GM21825 (cell line): ENCODE measurements at regions not wholly inside any gene's neighbourhood (a gene's known extent, or its start where the extent isn't known, plus 50 kb on each side); places are given as distances from the start of the nearest gene placed in this dataset.
"Not testable (repeated sequence)": the region's sequence is repeated elsewhere in the genome, so short reads cannot be mapped to it uniquely, and the experiment has no call there.

ENCODE experiments used
- ATAC-seq: cut with Tn5 transposase; IDR thresholded peaks from one replicate; pipeline ENCODE4 v1.9.1; 2021; ENCODE audit warnings: mild to moderate bottlenecking, moderate library complexity; ENCODE audit not compliant: unreplicated experiment

GRCh38 chr6:130603391-130603790 lies 223.8 kb upstream of the SMLR1 start:
- no peak for ATAC-seq

- no peak for ATAC-seq
Observed at GRCh38 chr6:130604841-130605399, 222.3 kb upstream of the SMLR1 start.

GRCh38 chr6:130610303-130610702 lies 216.9 kb upstream of the SMLR1 start:
- ATAC-seq = no peak

GRCh38 chr6:130611366-130611765 lies 215.8 kb upstream of the SMLR1 start:
- ATAC-seq = no peak

- no peak for ATAC-seq
Observed at GRCh38 chr6:130613176-130613575, 214.0 kb upstream of the SMLR1 start.

- no peak for ATAC-seq
Observed at GRCh38 chr6:130615816-130616215, 211.4 kb upstream of the SMLR1 start.

GRCh38 chr6:130617658-130618057 lies 209.5 kb upstream of the SMLR1 start:
- no peak for ATAC-seq

- not testable (repeated sequence) for ATAC-seq
Observed at GRCh38 chr6:130618806-130619205, 208.4 kb upstream of the SMLR1 start.

GRCh38 chr6:130620338-130620781 lies 206.8 kb upstream of the SMLR1 start:
- no peak for ATAC-seq

- ATAC-seq = no peak
Observed at GRCh38 chr6:130622142-130622541, 205.1 kb upstream of the SMLR1 start.

GRCh38 chr6:130624046-130624445 lies 203.2 kb upstream of the SMLR1 start:
- no peak for ATAC-seq

GRCh38 chr6:130625825-130626527 lies 201.2 kb upstream of the SMLR1 start:
- peak; percentile 83 for ATAC-seq

- ATAC-seq = no peak
Observed at GRCh38 chr6:130628862-130629261, 198.3 kb upstream of the SMLR1 start.

- no peak for ATAC-seq
Observed at GRCh38 chr6:130629640-130630039, 197.6 kb upstream of the SMLR1 start.

GRCh38 chr6:130632277-130632676 lies 194.9 kb upstream of the SMLR1 start:
- no peak for ATAC-seq

- no peak for ATAC-seq
Observed at GRCh38 chr6:130632897-130633296, 194.3 kb upstream of the SMLR1 start.

- ATAC-seq = no peak
Observed at GRCh38 chr6:130643361-130643760, 183.8 kb upstream of the SMLR1 start.

- no peak for ATAC-seq
Observed at GRCh38 chr6:130644175-130644574, 183.0 kb upstream of the SMLR1 start.

GRCh38 chr6:130644769-130645168 lies 182.4 kb upstream of the SMLR1 start:
- ATAC-seq = not testable (repeated sequence)

GRCh38 chr6:130647246-130647645 lies 180.0 kb upstream of the SMLR1 start:
- no peak for ATAC-seq

- ATAC-seq = no peak
Observed at GRCh38 chr6:130655586-130655985, 171.6 kb upstream of the SMLR1 start.

- ATAC-seq = no peak
Observed at GRCh38 chr6:130661077-130661476, 166.1 kb upstream of the SMLR1 start.

GRCh38 chr6:130666786-130667185 lies 160.4 kb upstream of the SMLR1 start:
- ATAC-seq = no peak
